HepG2 (cell line): ENCODE measurements at regions not wholly inside any gene's neighbourhood (a gene's known extent, or its start where the extent isn't known, plus 50 kb on each side); places are given as distances from the start of the nearest gene placed in this dataset.

Source experiments
- ATAC-seq: fragments of 200-7000 bp; cut with Tn5 transposase; 3 replicates; pipeline ENCODE4 v1.9.1; 2020; ENCODE audit warnings: mild to moderate bottlenecking, moderate library complexity
- BruUV-seq: library from RNA; stranded (reverse); fragments of 400-500 nt; replicated peaks from 2 replicates; lab custom pipeline; 2021; lab: Mats Ljungman, UMichigan
- CTCF ChIA-PET: fragments of 300-600 bp; formaldehyde crosslinking; extraction: SDS; loops from one replicate; lab custom pipeline; 2021; ENCODE audit warnings: low total read pairs, inconsistent platforms, low intra/inter-chr PET ratio; lab: Yijun Ruan, JAX
- POLR2A ChIA-PET: fragments of 350-600 bp; sonication (Branson Sonifier 250); formaldehyde crosslinking; loops from one replicate; lab custom pipeline; 2020; ENCODE audit warnings: antibody characterized with exemption, inconsistent platforms; lab: Yijun Ruan, JAX
- DNase-seq: peaks from one replicate; pipeline ENCODE4 v3.0.0-alpha.2; 2015; ENCODE audit warnings: low spot score
- FAIRE-seq: peaks from 3 replicates; lab custom pipeline; 2011; peaks lifted over from hg19 to GRCh38; lab: Jason Lieb, UNC
- H2AFZ ChIP-seq: one replicate; pipeline ENCODE4 v1.6.1; 2011; ENCODE audit warnings: low read length, inconsistent platforms
- H3K27ac ChIP-seq: fragments of 300-600 bp; 3 replicates; pipeline ENCODE4 v1.8.0; 2011; ENCODE audit warnings: mixed run types, mild to moderate bottlenecking, mixed read lengths, low read length, inconsistent platforms; ENCODE audit not compliant: insufficient read depth; ENCODE audit errors: extremely low read length
- H3K27me3 ChIP-seq, 2 experiments: fragments of 200-600 bp in 1 of 2; 2 replicates in 1 of 2; 3 replicates in 1 of 2; pipeline versions ENCODE4 v1.6.0 to v1.8.0; 2011; ENCODE audit warnings: low read length in 2 of 2, mild to moderate bottlenecking in 2 of 2, moderate library complexity in 2 of 2, inconsistent platforms in 1 of 2; ENCODE audit not compliant: insufficient read depth in 2 of 2, control insufficient read depth in 1 of 2
- H3K36me3 ChIP-seq, 2 experiments: fragments of 200-600 bp in 1 of 2; replicated peaks in 1 of 2; 2 replicates in 1 of 2; 3 replicates in 1 of 2; pipeline versions ENCODE4 v1.5.1 to v1.8.0; 2011; ENCODE audit warnings: low read length in 2 of 2, inconsistent platforms in 1 of 2; ENCODE audit not compliant: insufficient read depth in 2 of 2, control insufficient read depth in 1 of 2
- H3K4me1 ChIP-seq: 2 replicates; pipeline ENCODE4 v1.5.1; 2012; ENCODE audit warnings: low read length, inconsistent platforms; ENCODE audit not compliant: insufficient read depth
- H3K4me2 ChIP-seq: 2 replicates; pipeline ENCODE4 v1.6.0; 2011; ENCODE audit warnings: low read depth, low read length, inconsistent platforms
- H3K4me3 ChIP-seq, 3 experiments: fragments of 200-600 bp in 1 of 3; sonication (generic), shearing (Covaris generic) in 1 of 3; replicated peaks in 1 of 3; 2 replicates each; pipeline ENCODE4 v1.5.1; 2011 to 2016; ENCODE audit warnings: low read length in 3 of 3, inconsistent platforms in 2 of 3, low read depth in 2 of 3, mild to moderate bottlenecking in 2 of 3, control low read depth in 1 of 3, mixed read lengths in 1 of 3; ENCODE audit not compliant: insufficient read depth in 1 of 3
- H3K79me2 ChIP-seq: one replicate; pipeline ENCODE4 v1.6.1; 2011; ENCODE audit warnings: low read length, inconsistent platforms; ENCODE audit not compliant: insufficient read depth
- H3K9ac ChIP-seq: 2 replicates; pipeline ENCODE4 v1.6.0; 2011; ENCODE audit warnings: mild to moderate bottlenecking, low read depth, low read length, inconsistent platforms; ENCODE audit not compliant: insufficient read depth
- H3K9me3 ChIP-seq: 2 replicates; pipeline ENCODE4 v1.5.1; 2012; ENCODE audit warnings: mild to moderate bottlenecking, low read length
- H4K20me1 ChIP-seq: 2 replicates; pipeline ENCODE4 v1.6.0; 2011; ENCODE audit warnings: inconsistent platforms, mild to moderate bottlenecking, low read length, moderate library complexity; ENCODE audit not compliant: insufficient read depth
- BCL6 ChIP-seq: IDR thresholded peaks from 2 replicates; pipeline ENCODE4 v1.6.1; 2016; ENCODE audit warnings: missing genetic modification reagents, missing compliant biosample characterization
- HHEX ChIP-seq: IDR thresholded peaks from 2 replicates; pipeline ENCODE4 v1.6.1; 2016; ENCODE audit warnings: control low read depth
- HINFP ChIP-seq: sonication (generic); formaldehyde crosslinking; IDR thresholded peaks from 2 replicates; pipeline ENCODE4 v1.4.0; 2020; ENCODE audit warnings: low read depth, mild to moderate bottlenecking, missing genetic modification reagents
- SMARCC2 ChIP-seq: fragments of 450-650 bp; IDR thresholded peaks from 2 replicates; pipeline ENCODE4 v1.6.1; 2017; ENCODE audit warnings: antibody characterized with exemption, mild to moderate bottlenecking
- SSRP1 ChIP-seq: IDR thresholded peaks from 2 replicates; pipeline ENCODE4 v1.6.1; 2016; ENCODE audit warnings: control low read depth
- TBX2 ChIP-seq: sonication (generic); formaldehyde crosslinking; IDR thresholded peaks from 2 replicates; pipeline ENCODE4 v1.5.0; 2020; ENCODE audit warnings: missing genetic modification reagents, mild to moderate bottlenecking, borderline replicate concordance
- WGBS: methylation state at CpG from one replicate; pipeline ENCODE4 v1.1.6; 2017; ENCODE audit warnings: low lambda C conversion rate; 5-methylcytosine and 5-hydroxymethylcytosine counted together
- in situ Hi-C: cut with HindIII; loops from 2 replicates; pipeline ENCODE4 v1.10.0; 2017; ENCODE audit warnings: low pct_unique_long_range_greater_than_20kb; ENCODE audit not compliant: extremely low pct_ligation_motif_present
- intact Hi-C: fragments of 100-400 bp; cut with micrococcal nuclease; formaldehyde crosslinking; loops from one replicate; pipeline ENCODE4 v1.10.0; 2022; ENCODE audit not compliant: unreplicated experiment
- TF ChIP-seq, protein P1 (sequence below), 2 experiments: IDR thresholded peaks; 2 replicates each; pipeline ENCODE4 v1.6.1; 2011 to 2012; ENCODE audit warnings: low read length in 2 of 2, borderline replicate concordance in 1 of 2, low read depth in 1 of 2, mild to moderate bottlenecking in 1 of 2, moderate library complexity in 1 of 2
- TF ChIP-seq, protein P2 (sequence below): sonication (generic); formaldehyde crosslinking; IDR thresholded peaks from 2 replicates; pipeline ENCODE4 v1.8.0; 2022; ENCODE audit warnings: mild to moderate bottlenecking, missing genetic modification reagents
- TF ChIP-seq, protein P3 (sequence below): sonication (generic); formaldehyde crosslinking; IDR thresholded peaks from 2 replicates; pipeline ENCODE4 v1.4.0; 2020; ENCODE audit warnings: missing genetic modification reagents

GRCh38 chr12:84305144-84305543, 607.5 kb downstream of the SLC6A15 start:
- ChIA-PET POLR2A (no interaction called here), CTCF (no interaction called here)
- ATAC-seq (no peak), FAIRE-seq (no peak), DNase-seq (no peak)
- Histone ChIP-seq H3K4me3 (no peak overlapping the region), H3K4me2 (no peak overlapping the region), H3K9me3 (no peaks in the 10 kb centered on the region), H3K9ac (no peak overlapping the region), H2AFZ (no peak overlapping the region), H3K4me1 (no peaks in the 10 kb centered on the region), H3K79me2 (no peaks in the 10 kb centered on the region), H3K36me3 (no peaks in the 10 kb centered on the region), H4K20me1 (no peaks in the 10 kb centered on the region), H3K27me3 (no peaks in the 10 kb centered on the region; a peak in 1 of 5 replicates), H3K27ac (no peak overlapping the region)
- intact Hi-C loops = no loop called here
- TF ChIP-seq HHEX (CRISPR knock-in tag) = no peak
- TF ChIP-seq, protein P1, sequence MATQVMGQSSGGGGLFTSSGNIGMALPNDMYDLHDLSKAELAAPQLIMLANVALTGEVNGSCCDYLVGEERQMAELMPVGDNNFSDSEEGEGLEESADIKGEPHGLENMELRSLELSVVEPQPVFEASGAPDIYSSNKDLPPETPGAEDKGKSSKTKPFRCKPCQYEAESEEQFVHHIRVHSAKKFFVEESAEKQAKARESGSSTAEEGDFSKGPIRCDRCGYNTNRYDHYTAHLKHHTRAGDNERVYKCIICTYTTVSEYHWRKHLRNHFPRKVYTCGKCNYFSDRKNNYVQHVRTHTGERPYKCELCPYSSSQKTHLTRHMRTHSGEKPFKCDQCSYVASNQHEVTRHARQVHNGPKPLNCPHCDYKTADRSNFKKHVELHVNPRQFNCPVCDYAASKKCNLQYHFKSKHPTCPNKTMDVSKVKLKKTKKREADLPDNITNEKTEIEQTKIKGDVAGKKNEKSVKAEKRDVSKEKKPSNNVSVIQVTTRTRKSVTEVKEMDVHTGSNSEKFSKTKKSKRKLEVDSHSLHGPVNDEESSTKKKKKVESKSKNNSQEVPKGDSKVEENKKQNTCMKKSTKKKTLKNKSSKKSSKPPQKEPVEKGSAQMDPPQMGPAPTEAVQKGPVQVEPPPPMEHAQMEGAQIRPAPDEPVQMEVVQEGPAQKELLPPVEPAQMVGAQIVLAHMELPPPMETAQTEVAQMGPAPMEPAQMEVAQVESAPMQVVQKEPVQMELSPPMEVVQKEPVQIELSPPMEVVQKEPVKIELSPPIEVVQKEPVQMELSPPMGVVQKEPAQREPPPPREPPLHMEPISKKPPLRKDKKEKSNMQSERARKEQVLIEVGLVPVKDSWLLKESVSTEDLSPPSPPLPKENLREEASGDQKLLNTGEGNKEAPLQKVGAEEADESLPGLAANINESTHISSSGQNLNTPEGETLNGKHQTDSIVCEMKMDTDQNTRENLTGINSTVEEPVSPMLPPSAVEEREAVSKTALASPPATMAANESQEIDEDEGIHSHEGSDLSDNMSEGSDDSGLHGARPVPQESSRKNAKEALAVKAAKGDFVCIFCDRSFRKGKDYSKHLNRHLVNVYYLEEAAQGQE (IDR thresholded peaks at IDR 0.05; ENCODE audit: borderline replicate concordance in 1 of 2, low read depth in 1 of 2, low read length in 2 of 2) = no peak
- BruUV-seq = no TSS peak
- in situ Hi-C loops = no loop called here
- 5% methylated on average over 2 of the region's 3 CpGs for whole genome bisulfite sequencing

DNA sequence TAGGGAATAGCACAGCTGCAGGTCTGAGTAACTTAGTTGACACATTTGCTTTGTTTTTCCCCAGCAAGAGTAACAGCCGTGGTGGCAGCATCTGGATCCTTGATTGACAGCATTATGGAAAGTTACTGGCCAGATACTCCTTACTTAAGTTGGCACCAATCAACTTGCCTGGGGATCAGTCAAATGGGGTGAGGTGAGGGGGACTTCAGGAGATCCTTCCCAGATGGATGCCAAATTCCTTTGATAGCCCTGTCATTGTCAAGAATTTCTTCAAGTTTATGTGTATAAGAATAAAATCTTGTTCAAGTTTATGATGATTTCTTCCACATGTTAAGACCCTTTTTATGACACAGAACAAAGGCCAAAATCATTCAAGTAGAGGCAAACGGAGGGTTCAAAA, 618.4 kb downstream of the SLC6A15 start:
- Histone ChIP-seq H3K9ac (no peak overlapping the region), H3K36me3 (no peaks in the 10 kb centered on the region), H3K27me3 (no peaks in the 10 kb centered on the region), H2AFZ (no peak overlapping the region), H4K20me1 (no peaks in the 10 kb centered on the region), H3K4me1 (no peaks in the 10 kb centered on the region), H3K4me3 (no peak overlapping the region), H3K4me2 (no peak overlapping the region), H3K27ac (no peak overlapping the region), H3K9me3 (no peaks in the 10 kb centered on the region), H3K79me2 (no peaks in the 10 kb centered on the region)
- no peak for DNase-seq
- WGBS = 4% methylated on average over 2 of the region's 2 CpGs
- no peak for FAIRE-seq
- in situ Hi-C loops = no loop called here
- POLR2A ChIA-PET = no interaction called here
- BruUV-seq = no TSS peak
- no peak for ATAC-seq
- CTCF ChIA-PET = no interaction called here
- intact Hi-C loops = no loop called here
- TF ChIP-seq TBX2 (no peak), BCL6 (no peak), SMARCC2 (no peak), HINFP (CRISPR knock-in tag) (no peak), SSRP1 (no peak)
- TF ChIP-seq, protein P2, sequence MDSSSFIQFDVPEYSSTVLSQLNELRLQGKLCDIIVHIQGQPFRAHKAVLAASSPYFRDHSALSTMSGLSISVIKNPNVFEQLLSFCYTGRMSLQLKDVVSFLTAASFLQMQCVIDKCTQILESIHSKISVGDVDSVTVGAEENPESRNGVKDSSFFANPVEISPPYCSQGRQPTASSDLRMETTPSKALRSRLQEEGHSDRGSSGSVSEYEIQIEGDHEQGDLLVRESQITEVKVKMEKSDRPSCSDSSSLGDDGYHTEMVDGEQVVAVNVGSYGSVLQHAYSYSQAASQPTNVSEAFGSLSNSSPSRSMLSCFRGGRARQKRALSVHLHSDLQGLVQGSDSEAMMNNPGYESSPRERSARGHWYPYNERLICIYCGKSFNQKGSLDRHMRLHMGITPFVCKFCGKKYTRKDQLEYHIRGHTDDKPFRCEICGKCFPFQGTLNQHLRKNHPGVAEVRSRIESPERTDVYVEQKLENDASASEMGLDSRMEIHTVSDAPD (CRISPR knock-in tag) = no peak
- TF ChIP-seq, protein P3, sequence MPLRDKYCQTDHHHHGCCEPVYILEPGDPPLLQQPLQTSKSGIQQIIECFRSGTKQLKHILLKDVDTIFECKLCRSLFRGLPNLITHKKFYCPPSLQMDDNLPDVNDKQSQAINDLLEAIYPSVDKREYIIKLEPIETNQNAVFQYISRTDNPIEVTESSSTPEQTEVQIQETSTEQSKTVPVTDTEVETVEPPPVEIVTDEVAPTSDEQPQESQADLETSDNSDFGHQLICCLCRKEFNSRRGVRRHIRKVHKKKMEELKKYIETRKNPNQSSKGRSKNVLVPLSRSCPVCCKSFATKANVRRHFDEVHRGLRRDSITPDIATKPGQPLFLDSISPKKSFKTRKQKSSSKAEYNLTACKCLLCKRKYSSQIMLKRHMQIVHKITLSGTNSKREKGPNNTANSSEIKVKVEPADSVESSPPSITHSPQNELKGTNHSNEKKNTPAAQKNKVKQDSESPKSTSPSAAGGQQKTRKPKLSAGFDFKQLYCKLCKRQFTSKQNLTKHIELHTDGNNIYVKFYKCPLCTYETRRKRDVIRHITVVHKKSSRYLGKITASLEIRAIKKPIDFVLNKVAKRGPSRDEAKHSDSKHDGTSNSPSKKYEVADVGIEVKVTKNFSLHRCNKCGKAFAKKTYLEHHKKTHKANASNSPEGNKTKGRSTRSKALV (CRISPR knock-in tag) = no peak
